ENCODE measurements at regions not wholly inside any gene's neighbourhood (a gene's known extent, or its start where the extent isn't known, plus 50 kb on each side); places are given as distances from the start of the nearest gene placed in this dataset.

DNA sequence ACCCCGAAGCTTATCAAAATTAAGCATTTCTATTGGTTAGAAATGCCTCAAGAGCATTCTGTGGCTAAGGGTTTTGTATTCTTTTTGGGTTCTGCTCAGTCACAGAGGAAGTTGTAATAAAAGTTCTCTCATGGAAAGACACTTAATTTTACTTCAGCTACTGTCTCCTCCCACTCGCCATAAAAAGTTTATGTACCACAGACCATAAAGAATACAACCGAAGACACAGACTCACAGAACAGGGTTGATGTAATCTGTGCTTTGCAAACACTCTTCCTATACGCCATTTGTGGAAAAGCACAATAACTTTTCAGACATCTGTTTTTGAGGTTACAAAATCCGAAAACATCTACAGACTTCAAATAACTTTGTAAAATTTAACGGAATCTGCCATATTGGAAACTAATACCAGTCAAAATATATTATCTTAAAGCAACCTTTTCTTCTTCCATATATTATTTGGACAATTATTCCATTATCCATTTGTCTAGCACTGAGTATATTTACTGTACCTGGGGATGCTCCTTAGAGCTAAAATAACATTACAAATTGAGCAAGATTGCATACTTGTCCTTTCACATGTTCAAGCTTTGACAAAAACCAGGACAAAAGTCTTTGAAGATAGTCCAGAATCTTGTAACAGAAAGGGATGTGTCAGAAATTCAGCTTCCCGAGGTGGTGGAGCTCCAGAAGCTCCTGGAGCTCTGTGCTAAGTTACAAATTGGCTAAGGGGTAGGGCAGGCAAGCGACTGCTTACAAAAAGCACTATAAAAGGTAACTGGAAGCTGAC is 219.0 kb upstream of the MEOX2 start:
- H3K4me1 ChIP-seq: no peaks in the 10 kb centered on the region
- no peaks in the 10 kb centered on the region for H3K9me3 ChIP-seq
- intact Hi-C loops (cut with DNase I): no loop called here
- H3K4me3 ChIP-seq: no peak overlapping the region
- no peak for TF ChIP-seq POLR2AphosphoS5 (IDR thresholded peaks at IDR 0.05; ENCODE audit: insufficient read depth in 1 of 2, low read depth in 1 of 2)
- TF ChIP-seq POLR2A (IDR thresholded peaks at IDR 0.05): no peak
- TF ChIP-seq CTCF (IDR thresholded peaks at IDR 0.05): no peak
- no peak overlapping the region for H3K27ac ChIP-seq
- no peak for DNase-seq (ENCODE audit: extremely low spot score in 2 of 2)
- H3K36me3 ChIP-seq: no peaks in the 10 kb centered on the region
- H3K27me3 ChIP-seq: no peaks in the 10 kb centered on the region

GRCh38 chr7:15891151-15891881 is 204.8 kb upstream of the MEOX2 start:
- Histone ChIP-seq H3K27me3 (no peaks in the 10 kb centered on the region), H3K4me1 (no peaks in the 10 kb centered on the region), H3K36me3 (no peaks in the 10 kb centered on the region), H3K9me3 (no peaks in the 10 kb centered on the region), H3K4me3 (no peak overlapping the region), H3K27ac (no peak overlapping the region)
- TF ChIP-seq POLR2AphosphoS5 (IDR thresholded peaks at IDR 0.05; ENCODE audit: insufficient read depth in 1 of 2, low read depth in 1 of 2): no peak
- TF ChIP-seq CTCF (IDR thresholded peaks at IDR 0.05): no peak
- no peak for DNase-seq (ENCODE audit: extremely low spot score in 2 of 2)
- intact Hi-C loops (cut with DNase I): no loop called here

DNA sequence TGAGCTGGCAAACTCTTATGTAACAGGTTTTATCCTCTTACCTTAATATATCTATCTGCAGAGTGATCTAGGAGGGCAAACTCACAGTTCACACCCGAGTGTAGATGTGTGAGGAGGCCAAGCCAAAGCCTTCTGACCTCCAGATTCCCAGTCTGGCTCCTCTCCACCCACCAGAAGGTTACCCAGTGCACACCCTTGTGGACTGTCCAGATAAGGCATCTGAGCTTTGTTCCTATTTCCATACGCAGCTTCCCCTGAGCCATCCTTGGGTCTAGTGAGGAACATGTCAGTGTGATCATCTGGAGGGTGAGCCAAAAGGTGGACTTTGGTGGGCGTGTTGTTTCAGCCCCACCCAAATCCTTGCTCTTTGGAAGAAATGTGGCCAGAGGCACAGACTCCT is 203.0 kb upstream of the MEOX2 start:
- Histone ChIP-seq H3K27me3 (no peaks in the 10 kb centered on the region), H3K9me3 (no peaks in the 10 kb centered on the region), H3K36me3 (no peaks in the 10 kb centered on the region), H3K4me1 (no peaks in the 10 kb centered on the region), H3K27ac (no peak overlapping the region), H3K4me3 (no peak overlapping the region)
- TF ChIP-seq POLR2AphosphoS5 (IDR thresholded peaks at IDR 0.05; ENCODE audit: insufficient read depth in 1 of 2, low read depth in 1 of 2) (no peak), CTCF (IDR thresholded peaks at IDR 0.05) (no peak), POLR2A (IDR thresholded peaks at IDR 0.05) (no peak)
- intact Hi-C loops (cut with DNase I): no loop called here
- no peak for DNase-seq (ENCODE audit: extremely low spot score in 2 of 2)

GRCh38 chr7:15888090-15888489 is 201.6 kb upstream of the MEOX2 start:
- TF ChIP-seq POLR2AphosphoS5 (IDR thresholded peaks at IDR 0.05; ENCODE audit: insufficient read depth in 1 of 2, low read depth in 1 of 2) (no peak), CTCF (IDR thresholded peaks at IDR 0.05) (no peak), POLR2A (IDR thresholded peaks at IDR 0.05) (no peak)
- H3K4me1 ChIP-seq: no peaks in the 10 kb centered on the region
- H3K4me3 ChIP-seq: no peak overlapping the region
- no peaks in the 10 kb centered on the region for H3K36me3 ChIP-seq
- no peak for DNase-seq (ENCODE audit: extremely low spot score in 2 of 2)
- no peaks in the 10 kb centered on the region for H3K27me3 ChIP-seq
- intact Hi-C loops (cut with DNase I): no loop called here
- H3K9me3 ChIP-seq: no peaks in the 10 kb centered on the region
- H3K27ac ChIP-seq: no peak overlapping the region

DNA sequence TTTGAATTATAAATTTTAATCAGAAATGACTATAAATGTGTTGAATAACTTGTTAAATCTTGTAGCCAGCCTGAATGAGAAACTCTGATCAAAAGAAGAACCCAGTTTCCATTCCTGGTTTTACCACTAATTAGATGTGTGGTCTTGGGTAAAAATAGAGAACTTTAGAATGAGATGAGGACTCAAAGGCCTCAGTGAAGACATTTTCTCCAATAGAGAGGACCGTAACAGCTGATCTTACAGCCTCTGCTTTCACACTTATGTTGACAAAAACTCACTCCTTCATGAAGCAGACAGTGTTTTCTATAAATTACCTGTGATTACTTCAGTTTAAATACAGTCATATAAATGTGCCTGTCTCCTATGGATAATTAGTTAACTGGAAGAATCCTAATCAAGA is 200.1 kb upstream of the MEOX2 start:
- DNase-seq (ENCODE audit: extremely low spot score in 2 of 2): no peak
- H3K4me3 ChIP-seq: no peak overlapping the region
- H3K9me3 ChIP-seq: no peaks in the 10 kb centered on the region
- no peaks in the 10 kb centered on the region for H3K36me3 ChIP-seq
- intact Hi-C loops (cut with DNase I): no loop called here
- H3K4me1 ChIP-seq: no peaks in the 10 kb centered on the region
- no peaks in the 10 kb centered on the region for H3K27me3 ChIP-seq
- H3K27ac ChIP-seq: no peak overlapping the region
- TF ChIP-seq POLR2A (IDR thresholded peaks at IDR 0.05): no peak
- TF ChIP-seq POLR2AphosphoS5 (IDR thresholded peaks at IDR 0.05; ENCODE audit: insufficient read depth in 1 of 2, low read depth in 1 of 2): no peak
- TF ChIP-seq CTCF (IDR thresholded peaks at IDR 0.05): no peak

All from vagina (tissue), 2 donors.